GM12878 (cell line): ENCODE measurements at regions not wholly inside any gene's neighbourhood (a gene's known extent, or its start where the extent isn't known, plus 50 kb on each side); places are given as distances from the start of the nearest gene placed in this dataset.

Source experiments
- ASH2L ChIP-seq: fragments of 300-600, 200-600 bp; sonication (generic); IDR thresholded peaks from 2 replicates; pipeline ENCODE4 v1.6.1; 2017; ENCODE audit warnings: low read depth, mild to moderate bottlenecking, borderline replicate concordance
- EP300 ChIP-seq, 2 experiments: fragments of 150-350 bp in 1 of 2; IDR thresholded peaks; 2 replicates each; pipeline ENCODE4 v1.6.1; 2011 to 2012; ENCODE audit warnings: low read depth in 2 of 2, low read length in 2 of 2, borderline replicate concordance in 1 of 2, improper control_type of control experiment in 1 of 2, inconsistent platforms in 1 of 2; ENCODE audit not compliant: control insufficient read depth in 1 of 2
- EZH2 ChIP-seq: IDR thresholded peaks from 2 replicates; pipeline ENCODE4 v1.6.1; 2012; ENCODE audit warnings: low read depth, mild to moderate bottlenecking, control low read depth, inconsistent platforms, low read length, borderline replicate concordance; ENCODE audit not compliant: control insufficient read depth
- FOXM1 ChIP-seq: IDR thresholded peaks from 2 replicates; pipeline ENCODE4 v1.6.1; 2012; ENCODE audit warnings: low read depth, mild to moderate bottlenecking, inconsistent platforms, low read length, moderate library complexity
- MXI1 ChIP-seq: fragments of 150-350 bp; IDR thresholded peaks from 2 replicates; pipeline ENCODE4 v1.6.1; 2011; ENCODE audit warnings: low read depth, mild to moderate bottlenecking, inconsistent platforms, low read length, improper control_type of control experiment
- POLR2A ChIP-seq: IDR thresholded peaks from 2 replicates; pipeline ENCODE4 v1.6.1; 2011; ENCODE audit warnings: low read depth, mild to moderate bottlenecking, low read length
- RAD21 ChIP-seq: IDR thresholded peaks from 2 replicates; pipeline ENCODE4 v1.6.1; 2011; ENCODE audit warnings: mild to moderate bottlenecking, low read depth, low read length, moderate library complexity; ENCODE audit not compliant: insufficient read depth
- TF ChIP-seq, protein P1 (sequence below), 3 experiments: IDR thresholded peaks in 2 of 3; conservative IDR thresholded peaks in 1 of 3; 2 replicates each; pipeline ENCODE4 v1.5.1; 2011; ENCODE audit warnings: low read depth in 3 of 3, low read length in 3 of 3, mild to moderate bottlenecking in 3 of 3, control low read depth in 2 of 3, moderate library complexity in 2 of 3, inconsistent platforms in 1 of 3, mixed read lengths in 1 of 3; ENCODE audit not compliant: control insufficient read depth in 2 of 3, insufficient read depth in 1 of 3; ENCODE audit errors: extremely low read depth in 1 of 3

DNA sequence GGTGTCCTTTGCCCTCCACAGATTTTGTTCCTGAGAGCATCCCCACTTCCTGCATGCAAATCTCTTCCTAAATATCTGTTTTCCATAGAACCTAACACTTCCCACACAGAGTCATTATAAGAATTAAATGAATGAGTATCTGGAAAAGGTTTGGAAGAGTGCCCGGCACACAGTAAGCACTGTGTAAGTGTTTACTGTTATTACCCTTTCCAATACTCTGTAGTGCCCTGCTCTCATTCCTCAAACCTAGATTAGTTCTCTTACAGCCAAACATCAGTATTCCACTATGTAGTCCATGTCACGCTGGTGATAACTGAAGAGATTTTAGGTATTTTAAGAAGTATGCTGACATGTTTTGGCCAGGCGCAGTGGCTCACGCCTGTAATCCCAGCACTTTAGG is 57.3 kb upstream of the PHF21A start:
- no peak for TF ChIP-seq FOXM1
- no peak for TF ChIP-seq EZH2
- no peak for TF ChIP-seq POLR2A
- TF ChIP-seq MXI1 = no peak
- TF ChIP-seq RAD21 = no peak
- no peak for TF ChIP-seq ASH2L
- TF ChIP-seq, protein P1, sequence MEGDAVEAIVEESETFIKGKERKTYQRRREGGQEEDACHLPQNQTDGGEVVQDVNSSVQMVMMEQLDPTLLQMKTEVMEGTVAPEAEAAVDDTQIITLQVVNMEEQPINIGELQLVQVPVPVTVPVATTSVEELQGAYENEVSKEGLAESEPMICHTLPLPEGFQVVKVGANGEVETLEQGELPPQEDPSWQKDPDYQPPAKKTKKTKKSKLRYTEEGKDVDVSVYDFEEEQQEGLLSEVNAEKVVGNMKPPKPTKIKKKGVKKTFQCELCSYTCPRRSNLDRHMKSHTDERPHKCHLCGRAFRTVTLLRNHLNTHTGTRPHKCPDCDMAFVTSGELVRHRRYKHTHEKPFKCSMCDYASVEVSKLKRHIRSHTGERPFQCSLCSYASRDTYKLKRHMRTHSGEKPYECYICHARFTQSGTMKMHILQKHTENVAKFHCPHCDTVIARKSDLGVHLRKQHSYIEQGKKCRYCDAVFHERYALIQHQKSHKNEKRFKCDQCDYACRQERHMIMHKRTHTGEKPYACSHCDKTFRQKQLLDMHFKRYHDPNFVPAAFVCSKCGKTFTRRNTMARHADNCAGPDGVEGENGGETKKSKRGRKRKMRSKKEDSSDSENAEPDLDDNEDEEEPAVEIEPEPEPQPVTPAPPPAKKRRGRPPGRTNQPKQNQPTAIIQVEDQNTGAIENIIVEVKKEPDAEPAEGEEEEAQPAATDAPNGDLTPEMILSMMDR (IDR thresholded peaks at IDR 0.05 in 2 of 3, conservative IDR thresholded peaks at IDR 0.05 in 1 of 3; ENCODE audit: control insufficient read depth in 2 of 3, extremely low read depth in 1 of 3, insufficient read depth in 1 of 3, low read depth in 3 of 3, low read length in 3 of 3) = no peak
- no peak for TF ChIP-seq EP300 (IDR thresholded peaks at IDR 0.05; ENCODE audit: borderline replicate concordance in 1 of 2, control insufficient read depth in 1 of 2, low read depth in 2 of 2, low read length in 2 of 2)
